Smooth muscle cell (in vitro differentiated cells): ENCODE measurements at regions not wholly inside any gene's neighbourhood (a gene's known extent, or its start where the extent isn't known, plus 50 kb on each side); places are given as distances from the start of the nearest gene placed in this dataset.
"Not testable (repeated sequence)": the region's sequence is repeated elsewhere in the genome, so short reads cannot be mapped to it uniquely, and the experiment has no call there.

Experiments
- DNase-seq: peaks from one replicate; lab custom pipeline; 2025; ENCODE audit not compliant: unreplicated experiment; lab: John Stamatoyannopoulos, UW
- H2AFZ ChIP-seq: fragments of 200-600 bp; sonication (generic); 2 replicates; pipeline ENCODE4 v1.6.0; 2016; ENCODE audit warnings: antibody characterized with exemption, low read depth, mild to moderate bottlenecking
- H3F3A ChIP-seq: fragments of 200-600 bp; sonication (generic); 2 replicates; pipeline ENCODE4 v1.6.0; 2017; ENCODE audit warnings: antibody characterized with exemption, low read depth
- H3K27ac ChIP-seq: fragments of 200-600 bp; sonication (generic); 2 replicates; pipeline ENCODE4 v1.5.1; 2016; ENCODE audit warnings: low read depth, mild to moderate bottlenecking
- H3K27me3 ChIP-seq: fragments of 200-600 bp; sonication (generic); 2 replicates; pipeline ENCODE4 v1.6.1; 2016; ENCODE audit warnings: low read depth, mild to moderate bottlenecking
- H3K36me3 ChIP-seq: fragments of 200-600 bp; sonication (generic); 2 replicates; pipeline ENCODE4 v1.5.1; 2016; ENCODE audit warnings: low read depth
- H3K4me1 ChIP-seq: fragments of 200-600 bp; sonication (generic); 2 replicates; pipeline ENCODE4 v1.5.1; 2016; ENCODE audit warnings: low read depth
- H3K4me2 ChIP-seq: fragments of 200-600 bp; sonication (generic); 2 replicates; pipeline ENCODE4 v1.6.0; 2016; ENCODE audit warnings: mild to moderate bottlenecking
- H3K4me3 ChIP-seq: fragments of 200-600 bp; sonication (generic); 2 replicates; pipeline ENCODE4 v1.5.1; 2016; ENCODE audit warnings: mild to moderate bottlenecking
- H3K79me2 ChIP-seq: fragments of 200-600 bp; sonication (generic); 2 replicates; pipeline ENCODE4 v1.6.0; 2016; ENCODE audit warnings: low read depth, mild to moderate bottlenecking
- H3K9ac ChIP-seq: fragments of 200-600 bp; sonication (generic); 2 replicates; pipeline ENCODE4 v1.6.0; 2016; ENCODE audit warnings: low read depth
- H3K9me3 ChIP-seq: fragments of 200-600 bp; sonication (generic); replicated peaks from 2 replicates; pipeline ENCODE4 v1.5.1; 2016; ENCODE audit warnings: low read depth
- H4K20me1 ChIP-seq: fragments of 200-600 bp; sonication (generic); 2 replicates; pipeline ENCODE4 v1.6.0; 2016; ENCODE audit warnings: low read depth
- CTCF ChIP-seq: fragments of 200-600 bp; sonication (generic); IDR thresholded peaks from 2 replicates; pipeline ENCODE4 v1.5.1; 2017; ENCODE audit warnings: borderline replicate concordance, mild to moderate bottlenecking, antibody characterized with exemption; ENCODE audit not compliant: insufficient read depth, poor library complexity, severe bottlenecking
- WGBS: methylation state at CpG from one replicate; pipeline ENCODE4 v1.1.7; 2016; ENCODE audit warnings: low lambda C conversion rate; 5-methylcytosine and 5-hydroxymethylcytosine counted together

- no peak overlapping the region for H3K27ac ChIP-seq
- WGBS, result 50% methylated on average over 1 of the region's 1 CpG
Measured at GRCh38 chr3:5607581-5607980, 420.1 kb downstream of the EDEM1 start.

GRCh38 chr3:5608971-5609370, 421.5 kb downstream of the EDEM1 start:
- H3K4me1 ChIP-seq, H3K9me3 ChIP-seq, H3K27me3 ChIP-seq, H3K4me2 ChIP-seq, H3K79me2 ChIP-seq, H4K20me1 ChIP-seq, H3K4me3 ChIP-seq, H3K27ac ChIP-seq, H3K36me3 ChIP-seq, DNase-seq, H3K9ac ChIP-seq, H3F3A ChIP-seq, H2AFZ ChIP-seq: not testable (repeated sequence)
- 94% methylated on average over 4 of the region's 4 CpGs for WGBS

More at GRCh38 chr3:5607581-5607980, 420.1 kb downstream of the EDEM1 start:
- Histone ChIP-seq H3K9ac (no peak overlapping the region), H3K9me3 (no peaks in the 10 kb centered on the region), H3K36me3 (no peaks in the 10 kb centered on the region), H3K4me2 (no peak overlapping the region), H3K4me1 (no peaks in the 10 kb centered on the region), H3K79me2 (no peaks in the 10 kb centered on the region), H2AFZ (no peak overlapping the region), H3K27me3 (no peaks in the 10 kb centered on the region), H3F3A (no peaks in the 10 kb centered on the region), H4K20me1 (no peaks in the 10 kb centered on the region), H3K4me3 (no peak overlapping the region)
- TF ChIP-seq CTCF, result no peak
- no peak for DNase-seq

- Histone ChIP-seq H3F3A (no peaks in the 10 kb centered on the region), H3K4me3 (no peak overlapping the region), H3K9ac (no peak overlapping the region), H3K79me2 (no peaks in the 10 kb centered on the region), H3K36me3 (no peaks in the 10 kb centered on the region), H4K20me1 (no peaks in the 10 kb centered on the region), H2AFZ (no peak overlapping the region), H3K27me3 (no peaks in the 10 kb centered on the region), H3K9me3 (no peaks in the 10 kb centered on the region), H3K27ac (no peak overlapping the region), H3K4me2 (no peak overlapping the region), H3K4me1 (no peaks in the 10 kb centered on the region)
- 91% methylated on average over 3 of the region's 3 CpGs for WGBS
- no peak for TF ChIP-seq CTCF
- no peak for DNase-seq
Measured at GRCh38 chr3:5613599-5613998, 426.1 kb downstream of the EDEM1 start.

GRCh38 chr3:5616873-5617272, 429.4 kb downstream of the EDEM1 start:
- Histone ChIP-seq H3K36me3 (no peaks in the 10 kb centered on the region), H4K20me1 (no peaks in the 10 kb centered on the region), H3K27ac (no peak overlapping the region), H3K4me1 (no peaks in the 10 kb centered on the region), H3F3A (no peaks in the 10 kb centered on the region), H3K27me3 (no peaks in the 10 kb centered on the region), H3K9ac (no peak overlapping the region), H3K4me3 (no peak overlapping the region), H2AFZ (no peak overlapping the region), H3K9me3 (no peaks in the 10 kb centered on the region), H3K79me2 (no peaks in the 10 kb centered on the region), H3K4me2 (no peak overlapping the region)
- no peak for DNase-seq
- 87% methylated on average over 4 of the region's 4 CpGs for WGBS
- no peak for TF ChIP-seq CTCF
